Activated naive CD4-positive, alpha-beta T cell treated with anti-CD3 and anti-CD28 coated beads, Interleukin-2, amount 10 ng/mL, durations not matched to agents 7 days and 5 days (primary cell): ENCODE measurements at regions not wholly inside any gene's neighbourhood (a gene's known extent, or its start where the extent isn't known, plus 50 kb on each side); places are given as distances from the start of the nearest gene placed in this dataset.

Experiments used
- CTCF ChIA-PET: fragments of 350-600 bp; sonication (Branson Sonifier 250); formaldehyde crosslinking; loops from one replicate; lab custom pipeline; 2021; ENCODE audit warnings: antibody characterized with exemption; lab: Charles Lee
- DNase-seq: peaks from one replicate; pipeline ENCODE4 v3.0.0-alpha.2; 2020
- H3K27ac Mint-ChIP-seq: one replicate; pipeline ENCODE4 v1.8.0; 2021; ENCODE audit warnings: mild to moderate bottlenecking, moderate library complexity, mixed read lengths
- H3K27me3 Mint-ChIP-seq: one replicate; pipeline ENCODE4 v1.8.0; 2021; ENCODE audit warnings: mild to moderate bottlenecking, mixed read lengths
- H3K36me3 Mint-ChIP-seq: one replicate; pipeline ENCODE4 v1.8.0; 2021; ENCODE audit warnings: mixed read lengths
- H3K4me1 Mint-ChIP-seq: one replicate; pipeline ENCODE4 v1.8.0; 2021; ENCODE audit warnings: mixed read lengths
- H3K4me3 Mint-ChIP-seq: one replicate; pipeline ENCODE4 v1.8.0; 2021; ENCODE audit warnings: mild to moderate bottlenecking, moderate library complexity, mixed read lengths
- H3K9me3 Mint-ChIP-seq: one replicate; pipeline ENCODE4 v1.8.0; 2021; ENCODE audit warnings: mixed read lengths

DNA sequence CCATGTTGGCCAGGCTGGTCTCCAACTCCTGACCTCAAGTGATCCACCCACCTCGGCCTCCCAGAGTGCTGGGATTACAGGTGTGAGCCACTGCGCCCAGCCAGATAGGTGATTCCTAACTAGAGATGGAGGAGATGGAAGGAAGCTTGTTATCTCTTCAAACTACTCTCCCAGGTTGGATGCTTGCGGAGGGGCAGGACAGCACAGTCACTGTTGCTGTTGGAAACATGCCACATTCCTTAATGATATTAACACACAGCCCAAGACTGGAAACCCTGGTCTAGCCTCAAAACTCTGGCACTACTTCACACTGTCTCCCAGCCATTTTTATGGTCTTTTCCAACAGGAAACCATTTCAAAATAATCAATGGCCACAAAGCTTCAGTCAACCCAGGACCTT, 468.8 kb upstream of the NRP1 start:
- no peaks in the 10 kb centered on the region for H3K27me3 Mint-ChIP-seq
- H3K4me3 Mint-ChIP-seq = no peak overlapping the region
- no peak for DNase-seq
- H3K27ac Mint-ChIP-seq = no peak overlapping the region
- no peaks in the 10 kb centered on the region for H3K36me3 Mint-ChIP-seq
- H3K9me3 Mint-ChIP-seq = no peaks in the 10 kb centered on the region
- CTCF ChIA-PET = interaction anchor here (0.6 kb wide), 1 partner anchor 196 kb away, joined by 3 read pairs; no protein-coding TSS in a partner anchor
- H3K4me1 Mint-ChIP-seq = no peaks in the 10 kb centered on the region

DNA sequence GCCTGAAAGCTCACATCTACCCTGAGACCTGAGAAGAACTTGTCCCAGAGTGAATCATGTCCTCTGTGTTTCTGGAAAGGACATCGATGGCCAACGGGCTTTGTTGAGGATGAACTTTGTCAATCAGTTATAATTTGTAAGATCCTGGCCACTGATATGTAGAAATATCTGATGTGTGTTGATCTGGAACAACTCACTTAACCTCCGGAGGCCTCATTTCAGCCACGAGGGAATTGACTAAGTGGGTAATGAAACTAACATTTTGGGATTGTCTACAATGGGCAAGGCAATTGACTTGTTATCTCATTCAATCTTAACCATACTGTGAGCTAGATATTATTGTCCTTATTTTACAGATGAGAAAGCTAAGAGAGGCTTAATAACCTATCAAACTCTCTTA, 468.1 kb upstream of the NRP1 start:
- no peaks in the 10 kb centered on the region for H3K9me3 Mint-ChIP-seq
- H3K36me3 Mint-ChIP-seq = no peaks in the 10 kb centered on the region
- no peak overlapping the region for H3K4me3 Mint-ChIP-seq
- DNase-seq = no peak
- H3K4me1 Mint-ChIP-seq = no peaks in the 10 kb centered on the region
- CTCF ChIA-PET = no interaction called here
- H3K27ac Mint-ChIP-seq = no peak overlapping the region
- H3K27me3 Mint-ChIP-seq = no peaks in the 10 kb centered on the region

DNA sequence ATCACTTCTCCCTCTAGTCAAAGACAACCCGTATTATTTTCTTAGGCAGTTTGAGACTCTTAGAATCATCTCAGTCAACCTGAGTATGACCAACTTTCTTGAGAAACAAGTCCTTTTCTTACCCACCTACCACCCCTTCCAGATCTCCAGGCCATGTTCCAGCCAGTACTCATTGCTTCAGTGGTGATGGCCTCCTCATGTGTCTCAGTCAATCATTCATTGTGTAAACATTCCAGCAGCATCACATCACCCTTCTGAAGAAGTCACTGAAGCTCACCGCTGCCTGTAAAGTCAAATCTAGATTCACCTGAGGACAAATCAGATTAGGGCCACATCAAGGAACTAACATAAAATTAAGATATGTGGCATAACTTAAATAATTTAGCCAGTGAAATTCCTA, 467.2 kb upstream of the NRP1 start:
- CTCF ChIA-PET = no interaction called here
- Mint-ChIP-seq H3K4me1 (no peaks in the 10 kb centered on the region), H3K27me3 (no peaks in the 10 kb centered on the region), H3K36me3 (no peaks in the 10 kb centered on the region), H3K4me3 (no peak overlapping the region), H3K9me3 (no peaks in the 10 kb centered on the region), H3K27ac (no peak overlapping the region)
- DNase-seq = no peak

DNA sequence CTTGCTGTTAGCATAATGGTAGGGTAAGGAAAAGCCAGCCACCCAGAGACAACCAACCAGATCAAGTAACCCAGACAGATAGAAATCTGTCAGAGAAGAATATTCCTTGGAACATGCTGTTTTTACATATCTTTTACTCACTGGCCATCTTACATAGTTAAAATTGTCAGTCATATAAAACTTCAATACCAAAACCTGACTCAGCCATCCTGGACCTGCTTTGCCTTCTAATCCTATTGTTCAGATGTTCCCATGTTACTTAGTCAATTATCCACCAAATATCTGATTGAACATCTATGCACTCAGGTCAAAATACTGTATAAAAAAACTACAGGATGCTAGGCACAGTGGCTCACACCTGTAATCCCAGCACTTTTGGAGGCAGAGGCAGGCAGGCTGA, 466.5 kb upstream of the NRP1 start:
- CTCF ChIA-PET = no interaction called here
- Mint-ChIP-seq H3K27me3 (no peaks in the 10 kb centered on the region), H3K27ac (no peak overlapping the region), H3K4me1 (no peaks in the 10 kb centered on the region), H3K4me3 (no peak overlapping the region), H3K36me3 (no peaks in the 10 kb centered on the region), H3K9me3 (no peaks in the 10 kb centered on the region)
- DNase-seq = no peak

DNA sequence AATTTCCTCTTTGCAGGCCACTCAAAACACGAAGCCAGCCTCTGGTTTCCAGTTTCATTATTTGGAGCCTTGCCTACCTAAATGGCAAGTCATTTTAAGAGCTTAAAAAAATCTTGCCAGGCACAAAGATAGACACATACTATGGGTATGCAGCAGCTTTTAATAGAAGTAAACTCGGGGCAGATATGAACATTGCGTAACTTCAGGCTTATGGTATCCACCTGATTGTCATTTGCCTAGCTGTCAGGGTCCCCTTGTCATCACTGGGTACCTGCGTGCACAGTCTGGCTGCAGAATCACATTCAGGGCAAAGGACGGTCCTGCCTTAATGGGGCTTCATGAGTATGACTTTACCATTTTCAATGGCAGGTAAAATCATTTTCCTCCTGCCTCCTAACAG, 466.1 kb upstream of the NRP1 start:
- H3K27me3 Mint-ChIP-seq = no peaks in the 10 kb centered on the region
- H3K36me3 Mint-ChIP-seq = no peaks in the 10 kb centered on the region
- DNase-seq = no peak
- no peak overlapping the region for H3K4me3 Mint-ChIP-seq
- CTCF ChIA-PET = no interaction called here
- no peaks in the 10 kb centered on the region for H3K9me3 Mint-ChIP-seq
- no peak overlapping the region for H3K27ac Mint-ChIP-seq
- no peaks in the 10 kb centered on the region for H3K4me1 Mint-ChIP-seq

DNA sequence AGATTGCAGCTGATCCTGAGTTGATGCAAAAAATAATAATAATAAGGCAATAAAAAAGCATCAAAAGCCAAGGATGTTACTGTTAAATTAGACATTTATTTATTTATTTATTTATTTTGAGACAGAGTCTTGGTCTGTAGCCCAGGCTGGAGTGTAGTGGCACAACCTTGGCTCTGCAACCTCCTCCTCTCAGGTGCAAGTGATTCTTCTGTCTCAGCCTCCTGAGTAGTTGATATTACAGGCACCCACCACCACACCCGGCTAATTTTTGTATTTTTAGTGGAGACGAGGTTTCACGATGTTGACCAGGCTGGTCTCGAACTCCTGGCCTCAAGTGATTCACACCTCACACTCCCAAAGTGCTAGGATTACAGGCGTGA, 465.5 kb upstream of the NRP1 start:
- H3K4me1 Mint-ChIP-seq = no peaks in the 10 kb centered on the region
- CTCF ChIA-PET = no interaction called here
- H3K27me3 Mint-ChIP-seq = no peaks in the 10 kb centered on the region
- no peak overlapping the region for H3K27ac Mint-ChIP-seq
- H3K4me3 Mint-ChIP-seq = no peak overlapping the region
- H3K36me3 Mint-ChIP-seq = no peaks in the 10 kb centered on the region
- DNase-seq = no peak
- no peaks in the 10 kb centered on the region for H3K9me3 Mint-ChIP-seq

DNA sequence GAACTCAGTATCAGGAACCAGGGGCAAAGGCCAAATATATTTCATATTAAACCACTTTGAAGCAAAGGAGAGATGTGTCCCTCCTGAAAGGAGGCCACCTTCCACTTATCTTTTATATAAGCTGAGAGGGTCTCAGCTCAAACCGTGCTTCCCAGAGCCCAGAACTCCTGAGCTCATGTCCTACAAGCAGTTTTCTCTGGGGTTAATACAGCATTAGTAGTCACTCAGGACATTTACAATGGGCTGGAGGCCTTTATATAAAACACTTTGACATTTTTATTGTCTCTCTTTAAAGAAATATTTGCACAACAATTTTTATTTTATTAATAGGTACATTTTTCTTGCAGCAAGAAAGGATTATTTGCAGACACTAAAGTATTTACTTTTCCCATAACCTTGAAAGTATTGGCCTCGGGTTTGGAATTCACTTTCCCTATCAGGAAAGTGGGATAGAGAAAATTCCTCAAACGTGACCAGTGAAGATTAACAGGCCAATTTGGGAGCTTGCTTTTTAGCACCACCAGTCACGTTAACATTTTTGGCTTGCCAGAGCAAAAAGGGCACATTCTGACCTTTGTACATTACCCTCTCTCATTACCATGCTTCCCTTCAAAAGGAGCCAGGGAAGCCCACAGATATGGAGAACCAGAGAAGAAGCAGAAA, 464.9 kb upstream of the NRP1 start:
- no peak overlapping the region for H3K4me3 Mint-ChIP-seq
- no peaks in the 10 kb centered on the region for H3K4me1 Mint-ChIP-seq
- CTCF ChIA-PET = no interaction called here

DNA sequence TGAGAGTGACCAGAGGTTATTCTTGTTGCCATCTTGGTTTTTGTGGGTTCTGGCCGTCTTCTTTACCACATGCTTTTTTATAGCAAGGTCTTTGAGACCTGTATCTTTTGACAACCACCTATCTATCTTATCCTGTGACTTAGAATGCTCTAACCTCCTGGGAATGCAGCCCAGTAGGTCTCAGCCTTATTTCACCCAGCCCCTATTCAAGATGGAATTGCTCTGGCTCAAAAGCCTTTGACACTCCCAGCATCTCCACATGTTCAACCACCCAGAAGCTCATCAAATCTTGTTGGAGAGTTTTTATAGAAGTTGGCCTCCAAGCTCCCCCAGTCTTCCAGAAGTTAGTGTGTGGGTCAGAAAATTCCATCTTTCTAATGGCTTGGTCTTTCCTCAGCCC, 464.3 kb upstream of the NRP1 start:
- no peak overlapping the region for H3K27ac Mint-ChIP-seq
- DNase-seq = no peak
- H3K9me3 Mint-ChIP-seq = no peaks in the 10 kb centered on the region
- H3K36me3 Mint-ChIP-seq = no peaks in the 10 kb centered on the region
- H3K4me1 Mint-ChIP-seq = no peaks in the 10 kb centered on the region
- CTCF ChIA-PET = no interaction called here
- H3K27me3 Mint-ChIP-seq = no peaks in the 10 kb centered on the region
- no peak overlapping the region for H3K4me3 Mint-ChIP-seq

More for the DNA sequence above, 464.9 kb upstream of the NRP1 start:
- DNase-seq = no peak
- Mint-ChIP-seq H3K27ac (no peak overlapping the region), H3K36me3 (no peaks in the 10 kb centered on the region), H3K27me3 (no peaks in the 10 kb centered on the region), H3K9me3 (no peaks in the 10 kb centered on the region)

DNA sequence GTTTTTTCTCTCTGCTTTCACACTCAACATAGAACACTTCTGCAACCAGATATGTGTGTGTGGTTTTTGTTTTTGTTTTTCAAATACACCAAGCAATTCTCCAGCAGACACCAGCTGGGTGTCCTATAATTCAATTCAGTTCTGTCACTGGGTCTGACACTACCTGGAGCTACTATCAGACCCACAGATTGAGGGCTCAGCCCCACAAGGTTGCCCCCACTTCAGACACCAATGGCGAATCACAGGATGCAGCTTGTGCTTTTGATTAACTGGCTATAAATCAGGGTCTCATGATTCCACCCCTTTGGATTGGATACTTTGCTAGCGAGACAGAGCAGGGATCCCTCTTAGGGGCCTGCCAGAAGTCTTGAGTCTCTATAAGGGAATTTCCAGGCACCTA, 462.2 kb upstream of the NRP1 start:
- H3K4me1 Mint-ChIP-seq = no peaks in the 10 kb centered on the region
- H3K4me3 Mint-ChIP-seq = no peak overlapping the region
- H3K9me3 Mint-ChIP-seq = no peaks in the 10 kb centered on the region
- H3K27me3 Mint-ChIP-seq = no peaks in the 10 kb centered on the region
- no peak overlapping the region for H3K27ac Mint-ChIP-seq
- CTCF ChIA-PET = no interaction called here
- DNase-seq = no peak
- H3K36me3 Mint-ChIP-seq = no peaks in the 10 kb centered on the region

DNA sequence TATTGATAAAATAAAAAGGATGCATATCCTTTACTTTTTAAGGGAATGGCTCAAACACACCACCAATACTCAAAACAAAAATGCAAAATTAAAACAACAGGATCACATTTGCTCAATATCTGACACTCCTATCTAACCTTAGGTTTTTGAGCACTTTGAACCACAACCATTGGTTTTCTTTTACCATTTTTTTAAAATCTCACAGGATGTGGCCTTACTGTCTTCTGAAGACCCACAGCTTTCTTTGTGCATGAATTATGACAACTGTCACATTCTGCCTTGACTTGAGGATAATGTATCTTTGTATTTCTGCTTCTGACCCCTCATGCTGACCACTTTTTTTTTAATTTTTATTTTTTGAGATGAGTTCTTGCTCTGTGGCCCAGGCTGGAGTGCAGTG, 461.1 kb upstream of the NRP1 start:
- H3K27me3 Mint-ChIP-seq = no peaks in the 10 kb centered on the region
- H3K27ac Mint-ChIP-seq = no peak overlapping the region
- CTCF ChIA-PET = no interaction called here
- H3K36me3 Mint-ChIP-seq = no peaks in the 10 kb centered on the region
- H3K4me3 Mint-ChIP-seq = no peak overlapping the region
- no peaks in the 10 kb centered on the region for H3K9me3 Mint-ChIP-seq
- DNase-seq = no peak
- no peaks in the 10 kb centered on the region for H3K4me1 Mint-ChIP-seq

DNA sequence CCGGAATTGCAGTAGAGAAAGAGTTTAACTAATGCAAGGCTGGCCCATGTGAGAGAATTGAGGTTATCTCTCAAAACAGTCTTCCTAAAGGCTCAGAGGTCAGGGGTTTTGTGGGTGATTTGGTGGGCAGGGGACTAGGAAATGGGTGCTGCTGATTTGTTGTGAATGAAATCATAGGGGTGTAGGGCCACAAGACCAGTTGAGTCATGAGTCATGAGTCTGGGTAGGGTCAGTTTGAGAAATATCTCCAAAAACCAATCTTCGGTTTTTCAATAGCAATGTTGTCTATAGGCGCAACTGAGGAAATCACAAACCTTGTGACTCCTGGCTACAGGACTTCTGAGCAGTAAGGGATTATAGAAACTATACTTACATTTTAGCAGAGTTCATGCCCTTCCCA, 460.0 kb upstream of the NRP1 start:
- Mint-ChIP-seq H3K9me3 (no peaks in the 10 kb centered on the region), H3K4me3 (no peak overlapping the region), H3K4me1 (no peaks in the 10 kb centered on the region), H3K27ac (no peak overlapping the region), H3K27me3 (no peaks in the 10 kb centered on the region), H3K36me3 (no peaks in the 10 kb centered on the region)
- CTCF ChIA-PET = no interaction called here
- DNase-seq = no peak

DNA sequence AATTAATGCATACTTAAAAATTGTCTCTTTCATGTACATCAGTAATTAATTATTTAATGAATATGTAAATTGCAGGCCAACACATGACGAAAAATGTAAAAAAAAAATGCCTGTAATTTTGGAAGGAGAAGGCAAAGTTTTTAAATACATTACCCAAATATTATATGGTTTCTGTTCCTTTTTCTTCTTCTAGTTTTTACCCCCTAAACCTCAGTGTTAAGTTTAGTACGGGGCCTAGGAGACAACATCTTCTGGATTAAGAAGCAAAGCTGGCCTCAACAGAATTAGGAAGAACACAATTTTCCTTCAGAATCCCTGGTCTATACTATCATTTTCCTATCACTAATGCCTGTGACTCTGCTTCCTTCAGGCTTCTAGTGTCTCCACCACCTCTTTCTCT, 459.3 kb upstream of the NRP1 start:
- no peaks in the 10 kb centered on the region for H3K27me3 Mint-ChIP-seq
- no peaks in the 10 kb centered on the region for H3K9me3 Mint-ChIP-seq

DNA sequence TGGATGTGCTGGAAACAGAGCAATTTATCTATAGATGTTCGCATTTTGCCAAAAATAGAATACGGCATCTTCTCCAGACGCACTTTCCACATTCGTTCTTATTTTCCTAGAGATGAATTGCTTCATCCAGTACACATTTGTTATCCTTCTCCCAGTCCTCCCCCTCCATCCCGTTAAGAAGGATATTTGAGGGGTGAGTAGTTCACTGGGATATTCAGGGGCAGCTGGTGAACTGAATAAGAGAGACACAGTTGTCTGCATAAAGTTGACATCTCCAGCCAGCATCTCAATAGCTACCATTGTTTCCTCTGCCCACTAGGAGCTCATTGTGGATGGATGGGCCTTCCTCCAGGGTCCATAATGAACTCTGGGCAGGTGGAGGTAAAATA, 456.8 kb upstream of the NRP1 start:
- DNase-seq = no peak
- Mint-ChIP-seq H3K4me3 (no peak overlapping the region), H3K4me1 (no peaks in the 10 kb centered on the region), H3K27ac (no peak overlapping the region), H3K9me3 (no peaks in the 10 kb centered on the region), H3K36me3 (no peaks in the 10 kb centered on the region), H3K27me3 (no peaks in the 10 kb centered on the region)
- CTCF ChIA-PET = no interaction called here

More for the DNA sequence above, 459.3 kb upstream of the NRP1 start:
- no peak overlapping the region for H3K27ac Mint-ChIP-seq
- no peaks in the 10 kb centered on the region for H3K36me3 Mint-ChIP-seq
- CTCF ChIA-PET = no interaction called here
- DNase-seq = no peak
- H3K4me3 Mint-ChIP-seq = no peak overlapping the region
- H3K4me1 Mint-ChIP-seq = no peaks in the 10 kb centered on the region

DNA sequence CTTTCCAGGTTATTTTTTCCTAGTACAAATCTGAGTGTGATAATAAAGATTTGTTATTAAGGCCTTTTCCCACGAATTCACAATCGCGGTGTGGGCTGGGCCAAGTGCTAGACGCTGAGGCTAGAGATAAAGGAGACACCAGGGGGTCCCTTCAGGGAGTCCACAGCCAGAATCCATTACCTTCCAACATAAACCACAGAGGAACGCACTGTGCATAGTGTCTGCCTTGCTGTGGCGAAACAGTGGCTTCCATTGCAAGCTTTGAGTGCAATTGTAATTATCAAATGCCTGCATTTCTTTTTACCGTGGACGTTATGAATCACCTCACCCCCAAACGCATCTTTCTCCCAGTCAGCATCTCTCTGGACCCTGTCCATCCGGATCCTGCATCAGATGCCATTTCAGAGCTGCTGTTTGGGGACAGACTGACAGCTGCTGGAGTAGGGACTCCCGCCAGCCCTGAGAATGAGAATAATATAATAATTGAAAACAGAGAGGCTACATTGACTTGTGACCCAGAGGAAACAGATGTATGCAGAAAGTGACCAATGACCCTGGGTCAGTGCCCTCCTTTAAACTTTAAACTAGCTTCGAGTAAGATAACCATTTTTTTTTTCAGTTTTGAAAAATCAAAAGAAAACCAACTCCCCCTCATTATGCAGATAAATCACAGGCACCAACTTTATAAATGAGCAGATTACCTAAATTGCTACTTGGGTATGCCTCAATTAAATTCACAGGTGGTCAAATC, 456.2 kb upstream of the NRP1 start:
- no peaks in the 10 kb centered on the region for H3K27me3 Mint-ChIP-seq
- H3K4me3 Mint-ChIP-seq = no peak overlapping the region
- no peaks in the 10 kb centered on the region for H3K9me3 Mint-ChIP-seq
- H3K36me3 Mint-ChIP-seq = no peaks in the 10 kb centered on the region
- no peaks in the 10 kb centered on the region for H3K4me1 Mint-ChIP-seq
- DNase-seq = no peak
- H3K27ac Mint-ChIP-seq = no peak overlapping the region
- CTCF ChIA-PET = no interaction called here

DNA sequence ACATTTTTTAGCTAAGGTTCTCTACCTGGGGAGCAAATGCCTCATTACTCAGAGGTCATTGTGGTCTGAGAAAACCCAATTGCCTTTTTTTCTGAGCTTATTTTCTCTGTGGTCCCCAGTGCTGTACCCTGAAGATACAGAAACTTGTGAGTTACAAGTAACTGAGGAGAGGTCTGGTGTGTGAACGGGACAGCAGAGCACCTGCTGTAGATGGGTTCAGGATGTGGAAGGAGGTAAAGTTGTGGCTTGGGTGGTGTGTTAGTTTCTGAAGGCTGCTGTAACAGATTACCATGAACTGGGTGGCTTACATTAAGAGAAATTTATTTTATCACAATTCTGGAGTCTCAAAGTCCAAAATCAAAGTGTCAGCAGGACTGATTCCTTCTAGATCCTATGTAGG, 449.1 kb upstream of the NRP1 start:
- no peaks in the 10 kb centered on the region for H3K36me3 Mint-ChIP-seq
- H3K27ac Mint-ChIP-seq = no peak overlapping the region
- H3K4me3 Mint-ChIP-seq = no peak overlapping the region
- H3K4me1 Mint-ChIP-seq = no peaks in the 10 kb centered on the region
- no peak for DNase-seq
- peaks cover 4% of the 10 kb centered on the region for H3K9me3 Mint-ChIP-seq
- CTCF ChIA-PET = no interaction called here
- no peaks in the 10 kb centered on the region for H3K27me3 Mint-ChIP-seq
